ENCODE measurements at regions not wholly inside any gene's neighbourhood (a gene's known extent, or its start where the extent isn't known, plus 50 kb on each side); places are given as distances from the start of the nearest gene placed in this dataset. TPM values are rescaled to one million over a fixed set of nuclear protein-coding genes. Genes with fewer than 3 reads are reported as not detected.

Small RNA genes lying in the stretch of these regions (microRNA-seq; reads per million reads assigned to microRNA genes)
- not detected for gene MIR4477B (ENCODE audit: borderline microRNAs expressed)

Small RNA genes lying in the stretch of these regions (small RNA-seq; reads per million reads assigned to genes)
- not detected for gene MIR4477B
- not detected for gene PTGER4P3
- 0.99 reads per million, percentile 58 among the genes with 10 or more reads in this experiment for gene RNA5SP284
